Keratinocyte (primary cell): ENCODE measurements at regions not wholly inside any gene's neighbourhood (a gene's known extent, or its start where the extent isn't known, plus 50 kb on each side); places are given as distances from the start of the nearest gene placed in this dataset.

Experiments used
- DNase-seq: peaks from one replicate; pipeline ENCODE4 v3.0.0-alpha.2; 2011; ENCODE audit warnings: low read depth, missing footprints, low spot score
- FAIRE-seq: peaks from 2 replicates; lab custom pipeline; 2011; peaks lifted over from hg19 to GRCh38; lab: Jason Lieb, UNC
- H2AFZ ChIP-seq: 2 replicates; pipeline ENCODE4 v1.6.0; 2012; ENCODE audit warnings: low read length, control low read depth, inconsistent platforms; ENCODE audit not compliant: control insufficient read depth
- H3K27ac ChIP-seq: 2 replicates; pipeline ENCODE4 v1.5.1; 2011; ENCODE audit warnings: low read length; ENCODE audit not compliant: control insufficient read depth, insufficient read depth
- H3K27me3 ChIP-seq: 3 replicates; pipeline ENCODE4 v1.6.0; 2011; ENCODE audit warnings: low read length; ENCODE audit not compliant: control insufficient read depth, insufficient read depth; ENCODE audit errors: extremely low read depth
- H3K36me3 ChIP-seq, 2 experiments: 2 replicates in 1 of 2; 3 replicates in 1 of 2; pipeline ENCODE4 v1.5.1; 2011; ENCODE audit warnings: low read length in 2 of 2, mild to moderate bottlenecking in 1 of 2; ENCODE audit not compliant: control insufficient read depth in 2 of 2, insufficient read depth in 2 of 2; ENCODE audit errors: extremely low read depth in 1 of 2
- H3K4me1 ChIP-seq: 3 replicates; pipeline ENCODE4 v1.5.1; 2011; ENCODE audit warnings: low read length; ENCODE audit not compliant: control insufficient read depth, insufficient read depth; ENCODE audit errors: extremely low read depth
- H3K4me2 ChIP-seq: 3 replicates; pipeline ENCODE4 v1.6.0; 2011; ENCODE audit warnings: low read depth, low read length; ENCODE audit not compliant: control insufficient read depth, insufficient read depth; ENCODE audit errors: extremely low read depth
- H3K4me3 ChIP-seq, 3 experiments: fragments of 200-600 bp in 1 of 3; sonication (generic) in 1 of 3; 2 replicates in 2 of 3; 3 replicates in 1 of 3; pipeline ENCODE4 v1.5.1; 2011 to 2016; ENCODE audit warnings: low read length in 3 of 3, mild to moderate bottlenecking in 3 of 3, control low read depth in 2 of 3, inconsistent platforms in 1 of 3, low read depth in 1 of 3, mixed read lengths in 1 of 3, mixed run types in 1 of 3, moderate library complexity in 1 of 3; ENCODE audit not compliant: control insufficient read depth in 2 of 3, insufficient read depth in 2 of 3; ENCODE audit errors: extremely low read depth in 1 of 3
- H3K79me2 ChIP-seq: 2 replicates; pipeline ENCODE4 v1.6.0; 2012; ENCODE audit warnings: low read length; ENCODE audit not compliant: control insufficient read depth, insufficient read depth
- H3K9ac ChIP-seq: 3 replicates; pipeline ENCODE4 v1.6.0; 2011; ENCODE audit warnings: low read length; ENCODE audit not compliant: control insufficient read depth, insufficient read depth; ENCODE audit errors: extremely low read depth
- H3K9me1 ChIP-seq: 3 replicates; pipeline ENCODE4 v1.6.0; 2011; ENCODE audit warnings: low read length; ENCODE audit not compliant: control insufficient read depth, insufficient read depth; ENCODE audit errors: extremely low read depth
- H3K9me3 ChIP-seq: 2 replicates; pipeline ENCODE4 v1.5.1; 2012; ENCODE audit warnings: low read depth, low read length; ENCODE audit not compliant: control insufficient read depth
- H4K20me1 ChIP-seq: 3 replicates; pipeline ENCODE4 v1.6.0; 2011; ENCODE audit warnings: low read length; ENCODE audit not compliant: control insufficient read depth, insufficient read depth; ENCODE audit errors: extremely low read depth
- EZH2 ChIP-seq: IDR thresholded peaks from one replicate; pipeline ENCODE4 v1.6.1; 2012; ENCODE audit warnings: inconsistent platforms, mild to moderate bottlenecking, low read length, moderate library complexity
- dilution Hi-C: fragments of 300-500 bp; cut with MboI; formaldehyde crosslinking; loops from one replicate; pipeline ENCODE4 v1.7.0; 2020; ENCODE audit warnings: low sequenced_read_pairs; ENCODE audit not compliant: extremely low pct_ligation_motif_present
- TF ChIP-seq, protein P1 (sequence below), 3 experiments: IDR thresholded peaks in 1 of 3; conservative IDR thresholded peaks in 1 of 3; optimal IDR thresholded peaks in 1 of 3; 2 replicates in 2 of 3; 3 replicates in 1 of 3; pipeline versions ENCODE3 to v1.5.1; 2011; ENCODE audit warnings: low read length in 3 of 3, mild to moderate bottlenecking in 3 of 3, moderate library complexity in 2 of 3, control low read depth in 1 of 3, inconsistent platforms in 1 of 3; ENCODE audit not compliant: insufficient read depth in 2 of 3; ENCODE audit errors: extremely low read depth in 1 of 3

DNA sequence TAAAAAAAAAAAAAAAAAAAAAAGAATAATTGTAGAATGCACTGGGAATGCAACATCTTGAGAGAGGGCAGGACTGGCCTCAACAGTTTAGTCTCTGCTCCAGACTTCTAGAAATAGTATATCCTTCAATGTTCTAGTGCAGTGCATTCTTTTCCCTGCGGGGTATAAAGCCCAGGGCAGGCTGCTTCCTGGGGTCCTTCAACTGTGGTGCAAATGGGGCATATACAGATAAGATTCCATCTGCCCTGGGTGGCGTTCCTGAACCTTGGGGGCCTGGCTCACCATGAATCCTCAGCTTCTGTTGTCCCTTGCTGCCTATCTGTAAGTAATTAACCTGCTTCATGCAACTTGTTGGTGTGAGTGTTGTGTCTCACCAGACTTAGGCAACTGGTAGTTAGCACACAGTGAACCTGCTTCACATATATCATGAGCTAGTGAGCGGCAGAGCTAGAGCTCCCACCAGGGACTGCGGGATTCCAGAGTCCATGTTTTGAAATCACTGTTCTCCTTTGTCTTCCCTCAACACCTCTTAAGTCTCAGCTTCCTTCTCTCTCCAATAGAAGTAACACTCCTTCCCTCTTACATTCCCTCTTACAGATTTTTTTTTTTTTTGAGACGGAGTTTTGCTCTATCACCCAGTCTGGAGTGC lies 177.6 kb downstream of the SUDS3 start:
- no peak overlapping the region for H3K27ac ChIP-seq
- dilution Hi-C loops, result no loop called here
- no peak overlapping the region for H3K9ac ChIP-seq
- H3K36me3 ChIP-seq, result no peaks in the 10 kb centered on the region
- no peaks in the 10 kb centered on the region for H3K79me2 ChIP-seq
- no peaks in the 10 kb centered on the region for H3K4me1 ChIP-seq
- no peaks in the 10 kb centered on the region for H3K9me3 ChIP-seq
- TF ChIP-seq EZH2, result no peak
- TF ChIP-seq, protein P1, sequence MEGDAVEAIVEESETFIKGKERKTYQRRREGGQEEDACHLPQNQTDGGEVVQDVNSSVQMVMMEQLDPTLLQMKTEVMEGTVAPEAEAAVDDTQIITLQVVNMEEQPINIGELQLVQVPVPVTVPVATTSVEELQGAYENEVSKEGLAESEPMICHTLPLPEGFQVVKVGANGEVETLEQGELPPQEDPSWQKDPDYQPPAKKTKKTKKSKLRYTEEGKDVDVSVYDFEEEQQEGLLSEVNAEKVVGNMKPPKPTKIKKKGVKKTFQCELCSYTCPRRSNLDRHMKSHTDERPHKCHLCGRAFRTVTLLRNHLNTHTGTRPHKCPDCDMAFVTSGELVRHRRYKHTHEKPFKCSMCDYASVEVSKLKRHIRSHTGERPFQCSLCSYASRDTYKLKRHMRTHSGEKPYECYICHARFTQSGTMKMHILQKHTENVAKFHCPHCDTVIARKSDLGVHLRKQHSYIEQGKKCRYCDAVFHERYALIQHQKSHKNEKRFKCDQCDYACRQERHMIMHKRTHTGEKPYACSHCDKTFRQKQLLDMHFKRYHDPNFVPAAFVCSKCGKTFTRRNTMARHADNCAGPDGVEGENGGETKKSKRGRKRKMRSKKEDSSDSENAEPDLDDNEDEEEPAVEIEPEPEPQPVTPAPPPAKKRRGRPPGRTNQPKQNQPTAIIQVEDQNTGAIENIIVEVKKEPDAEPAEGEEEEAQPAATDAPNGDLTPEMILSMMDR (optimal IDR thresholded peaks at IDR 0.05 in 1 of 3, IDR thresholded peaks at IDR 0.05 in 1 of 3, conservative IDR thresholded peaks at IDR 0.05 in 1 of 3; ENCODE audit: extremely low read depth in 1 of 3, insufficient read depth in 2 of 3, low read length in 3 of 3), result no peak
- H3K4me2 ChIP-seq, result no peak overlapping the region
- no peaks in the 10 kb centered on the region for H3K9me1 ChIP-seq
- H2AFZ ChIP-seq, result no peak overlapping the region
- no peaks in the 10 kb centered on the region for H4K20me1 ChIP-seq
- FAIRE-seq (no peak), DNase-seq (no peak)
- H3K4me3 ChIP-seq, result no peak overlapping the region
- H3K27me3 ChIP-seq, result no peaks in the 10 kb centered on the region

DNA sequence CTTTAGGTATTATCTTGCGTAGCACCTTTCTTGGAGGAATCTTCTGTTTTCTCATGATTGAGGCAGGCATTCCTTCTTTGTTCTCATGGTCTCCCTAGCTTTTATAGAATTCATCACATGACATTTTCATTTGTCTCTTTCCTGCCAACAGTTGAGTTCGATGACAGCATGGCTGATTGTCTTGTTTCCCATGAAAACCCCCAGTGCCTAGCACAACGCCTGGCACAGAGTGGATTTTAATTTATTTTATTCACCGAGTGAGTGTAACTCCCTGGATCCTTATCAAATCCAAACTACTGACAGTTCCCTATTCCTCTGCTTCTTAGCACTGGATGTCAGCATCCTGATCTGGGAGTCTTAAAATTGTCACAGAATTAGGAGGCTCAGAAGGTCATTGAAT lies 182.6 kb downstream of the SUDS3 start:
- Histone ChIP-seq H4K20me1 (no peaks in the 10 kb centered on the region), H3K36me3 (no peaks in the 10 kb centered on the region), H3K9me3 (no peaks in the 10 kb centered on the region), H2AFZ (no peak overlapping the region), H3K4me1 (no peaks in the 10 kb centered on the region), H3K4me3 (no peak overlapping the region), H3K9ac (no peak overlapping the region), H3K27me3 (no peaks in the 10 kb centered on the region), H3K9me1 (no peaks in the 10 kb centered on the region), H3K79me2 (no peaks in the 10 kb centered on the region), H3K4me2 (no peak overlapping the region), H3K27ac (no peak overlapping the region)
- no peak for TF ChIP-seq EZH2
- TF ChIP-seq, protein P1 (optimal IDR thresholded peaks at IDR 0.05 in 1 of 3, IDR thresholded peaks at IDR 0.05 in 1 of 3, conservative IDR thresholded peaks at IDR 0.05 in 1 of 3; ENCODE audit: extremely low read depth in 1 of 3, insufficient read depth in 2 of 3, low read length in 3 of 3), result no peak
- DNase-seq, result no peak
- dilution Hi-C loops, result no loop called here
- FAIRE-seq, result no peak
